Stimulated activated CD8-positive, alpha-beta memory T cell treated with anti-CD3 and anti-CD28 coated beads, Interleukin-15, amount 100 ng/mL, for 4 hours (primary cell): ENCODE measurements at regions not wholly inside any gene's neighbourhood (a gene's known extent, or its start where the extent isn't known, plus 50 kb on each side); places are given as distances from the start of the nearest gene placed in this dataset.

Source experiments
- DNase-seq, 2 donors: peaks; one replicate each; pipeline ENCODE4 v3.0.0-alpha.2; 2020; ENCODE audit warnings: low read depth in 2 of 2

GRCh38 chr10:118835682-118836326 lies 81.0 kb upstream of the CACUL1 start:
- no peak for DNase-seq

- no peak for DNase-seq
Measured at GRCh38 chr10:118838364-118838763, 83.6 kb upstream of the CACUL1 start.

- DNase-seq = no peak
Measured at GRCh38 chr10:118839348-118839747, 84.6 kb upstream of the CACUL1 start.

GRCh38 chr10:118840071-118840775 lies 85.5 kb upstream of the CACUL1 start:
- DNase-seq = peak; percentile 14 to 20

GRCh38 chr10:118840776-118841468 lies 86.2 kb upstream of the CACUL1 start:
- no peak for DNase-seq

GRCh38 chr10:118841881-118842605 lies 87.3 kb upstream of the CACUL1 start:
- DNase-seq = no peak

GRCh38 chr10:118842843-118843624 lies 88.3 kb upstream of the CACUL1 start:
- no peak for DNase-seq

- DNase-seq = no peak
Measured at GRCh38 chr10:118843647-118844265, 89.0 kb upstream of the CACUL1 start.

GRCh38 chr10:118844731-118845521 lies 90.2 kb upstream of the CACUL1 start:
- DNase-seq = no peak

GRCh38 chr10:118845776-118846175 lies 91.0 kb upstream of the CACUL1 start:
- no peak for DNase-seq

GRCh38 chr10:118850418-118851061 lies 95.8 kb upstream of the CACUL1 start:
- peak in 1 of 2 donors; percentile 26 for DNase-seq

- DNase-seq = no peak
Measured at GRCh38 chr10:118851062-118852035, 96.6 kb upstream of the CACUL1 start.

GRCh38 chr10:118853916-118854315 lies 99.1 kb upstream of the CACUL1 start:
- no peak for DNase-seq

- DNase-seq = no peak
Measured at GRCh38 chr10:118856106-118856505, 101.3 kb upstream of the CACUL1 start.

- no peak for DNase-seq
Measured at GRCh38 chr10:118865998-118866693, 111.4 kb upstream of the CACUL1 start.

GRCh38 chr10:118867768-118868167 lies 113.0 kb upstream of the CACUL1 start:
- no peak for DNase-seq

GRCh38 chr10:118868589-118868988 lies 113.8 kb upstream of the CACUL1 start:
- no peak for DNase-seq
